WTC11 (cell line): ENCODE measurements at regions not wholly inside any gene's neighbourhood (a gene's known extent, or its start where the extent isn't known, plus 50 kb on each side); places are given as distances from the start of the nearest gene placed in this dataset.

Source experiments
- ATAC-seq: fragments of 200-7000 bp; cut with Tn5 transposase; 2 replicates; pipeline ENCODE4 v1.10.0; 2021; ENCODE audit warnings: mild to moderate bottlenecking, moderate library complexity
- CTCF ChIA-PET: fragments of 300-600 bp; sonication (Branson Sonifier 250); formaldehyde crosslinking; loops from one replicate; lab custom pipeline; 2021; ENCODE audit warnings: antibody characterized with exemption; lab: Charles Lee
- POLR2A ChIA-PET: fragments of 350-600 bp; sonication (Branson Sonifier 250); formaldehyde crosslinking; loops from one replicate; lab custom pipeline; 2021; ENCODE audit warnings: antibody characterized with exemption; lab: Charles Lee
- DNase-seq: peaks from one replicate; pipeline ENCODE4 v3.0.0; 2021; ENCODE audit warnings: low spot score
- H3K27ac Mint-ChIP-seq: 2 replicates; pipeline ENCODE4 v1.8.0; 2021; ENCODE audit warnings: mixed read lengths
- H3K27me3 Mint-ChIP-seq: 2 replicates; pipeline ENCODE4 v1.8.0; 2021; ENCODE audit warnings: low read depth, mild to moderate bottlenecking, moderate library complexity, mixed read lengths
- H3K36me3 Mint-ChIP-seq: 2 replicates; pipeline ENCODE4 v1.8.0; 2021; ENCODE audit warnings: mixed read lengths
- H3K4me1 Mint-ChIP-seq: 2 replicates; pipeline ENCODE4 v1.8.0; 2022; ENCODE audit warnings: mixed read lengths
- H3K4me3 Mint-ChIP-seq: 2 replicates; pipeline ENCODE4 v1.8.0; 2021; ENCODE audit warnings: mild to moderate bottlenecking, moderate library complexity, mixed read lengths
- H3K9me3 Mint-ChIP-seq: 2 replicates; pipeline ENCODE4 v1.8.0; 2021; ENCODE audit warnings: mixed read lengths
- AR ChIP-seq: fragments of 250-450 bp; sonication (Bioruptor Pico); IDR thresholded peaks from 2 replicates; pipeline ENCODE4 v1.9.0; 2021; ENCODE audit warnings: mild to moderate bottlenecking
- ATF1 ChIP-seq: sonication (generic); formaldehyde crosslinking; IDR thresholded peaks from 2 replicates; pipeline ENCODE4 v1.8.1; 2023; ENCODE audit warnings: mild to moderate bottlenecking, moderate library complexity, missing genetic modification reagents
- CBFB ChIP-seq: sonication (generic); formaldehyde crosslinking; IDR thresholded peaks from 2 replicates; pipeline ENCODE4 v1.8.1; 2022; ENCODE audit warnings: mild to moderate bottlenecking, low read depth, missing genetic modification reagents
- E2F4 ChIP-seq: sonication (generic); formaldehyde crosslinking; IDR thresholded peaks from 2 replicates; pipeline ENCODE4 v1.8.1; 2022; ENCODE audit warnings: low read depth, mild to moderate bottlenecking, moderate library complexity, missing genetic modification reagents, borderline replicate concordance
- ETV6 ChIP-seq: sonication (generic); formaldehyde crosslinking; IDR thresholded peaks from 2 replicates; pipeline ENCODE4 v1.8.1; 2022; ENCODE audit warnings: mild to moderate bottlenecking, missing genetic modification reagents
- GTF2I ChIP-seq: fragments of 250-450 bp; sonication (Bioruptor Pico); conservative IDR thresholded peaks from 2 replicates; pipeline ENCODE4 v1.4.0; 2021; ENCODE audit warnings: mild to moderate bottlenecking
- HMGA2 ChIP-seq: fragments of 250-450 bp; sonication (Bioruptor Pico); IDR thresholded peaks from 2 replicates; pipeline ENCODE4 v1.4.0; 2021; ENCODE audit warnings: mild to moderate bottlenecking, moderate library complexity
- JUN ChIP-seq: sonication (generic); formaldehyde crosslinking; IDR thresholded peaks from 2 replicates; pipeline ENCODE4 v1.8.0; 2023; ENCODE audit warnings: mild to moderate bottlenecking, missing genetic modification reagents
- MAX ChIP-seq: sonication (generic); formaldehyde crosslinking; IDR thresholded peaks from 2 replicates; pipeline ENCODE4 v1.8.0; 2022; ENCODE audit warnings: mild to moderate bottlenecking, missing genetic modification reagents
- NFATC4 ChIP-seq: fragments of 250-450 bp; sonication (Bioruptor Pico); IDR thresholded peaks from 2 replicates; pipeline ENCODE4 v1.9.0; 2021; ENCODE audit warnings: mild to moderate bottlenecking
- NFYB ChIP-seq: sonication (generic); formaldehyde crosslinking; conservative IDR thresholded peaks from 2 replicates; pipeline ENCODE4 v1.8.0; 2022; ENCODE audit warnings: low read depth, missing genetic modification reagents
- NR1H2 ChIP-seq: sonication (generic); formaldehyde crosslinking; IDR thresholded peaks from 2 replicates; pipeline ENCODE4 v1.9.0; 2021; ENCODE audit warnings: mild to moderate bottlenecking, moderate library complexity, missing genetic modification reagents
- NR3C1 ChIP-seq: sonication (generic); formaldehyde crosslinking; conservative IDR thresholded peaks from 2 replicates; pipeline ENCODE4 v1.8.1; 2023; ENCODE audit warnings: low read depth, mild to moderate bottlenecking, missing genetic modification reagents
- PRRX2 ChIP-seq: fragments of 250-450 bp; sonication (Bioruptor Pico); IDR thresholded peaks from 2 replicates; pipeline ENCODE4 v1.8.0; 2021; ENCODE audit warnings: mild to moderate bottlenecking
- SOX15 ChIP-seq: fragments of 250-450 bp; sonication (Bioruptor Pico); IDR thresholded peaks from 2 replicates; pipeline ENCODE4 v1.9.0; 2021; ENCODE audit warnings: mild to moderate bottlenecking
- TCF7 ChIP-seq: sonication (generic); formaldehyde crosslinking; IDR thresholded peaks from 2 replicates; pipeline ENCODE4 v1.8.0; 2022; ENCODE audit warnings: mild to moderate bottlenecking, low read depth, missing genetic modification reagents, moderate library complexity
- TEAD4 ChIP-seq: sonication (generic); formaldehyde crosslinking; IDR thresholded peaks from 2 replicates; pipeline ENCODE4 v1.8.0; 2022; ENCODE audit warnings: mild to moderate bottlenecking, missing genetic modification reagents
- ZNF281 ChIP-seq: sonication (generic); formaldehyde crosslinking; IDR thresholded peaks from 2 replicates; pipeline ENCODE4 v1.8.0; 2023; ENCODE audit warnings: mild to moderate bottlenecking, missing genetic modification reagents
- ZNF423 ChIP-seq: fragments of 250-450 bp; sonication (Bioruptor Pico); IDR thresholded peaks from 2 replicates; pipeline ENCODE4 v2.1.2; 2022; ENCODE audit warnings: mild to moderate bottlenecking, moderate library complexity
- TF ChIP-seq, protein P1 (sequence below): fragments of 250-450 bp; sonication (Bioruptor Pico); IDR thresholded peaks from 2 replicates; pipeline ENCODE4 v1.9.0; 2021; ENCODE audit warnings: mild to moderate bottlenecking
- TF ChIP-seq, protein P2 (sequence below): sonication (generic); formaldehyde crosslinking; IDR thresholded peaks from 2 replicates; pipeline ENCODE4 v1.8.1; 2023; ENCODE audit warnings: mild to moderate bottlenecking, missing genetic modification reagents
- TF ChIP-seq, protein P3 (sequence below): sonication (generic); formaldehyde crosslinking; IDR thresholded peaks from 2 replicates; pipeline ENCODE4 v1.8.1; 2023; ENCODE audit warnings: mild to moderate bottlenecking, missing genetic modification reagents
- TF ChIP-seq, protein P4 (sequence below): fragments of 200-600 bp; IDR thresholded peaks from 2 replicates; pipeline ENCODE4 v1.8.0; 2022; ENCODE audit warnings: antibody characterized with exemption

DNA sequence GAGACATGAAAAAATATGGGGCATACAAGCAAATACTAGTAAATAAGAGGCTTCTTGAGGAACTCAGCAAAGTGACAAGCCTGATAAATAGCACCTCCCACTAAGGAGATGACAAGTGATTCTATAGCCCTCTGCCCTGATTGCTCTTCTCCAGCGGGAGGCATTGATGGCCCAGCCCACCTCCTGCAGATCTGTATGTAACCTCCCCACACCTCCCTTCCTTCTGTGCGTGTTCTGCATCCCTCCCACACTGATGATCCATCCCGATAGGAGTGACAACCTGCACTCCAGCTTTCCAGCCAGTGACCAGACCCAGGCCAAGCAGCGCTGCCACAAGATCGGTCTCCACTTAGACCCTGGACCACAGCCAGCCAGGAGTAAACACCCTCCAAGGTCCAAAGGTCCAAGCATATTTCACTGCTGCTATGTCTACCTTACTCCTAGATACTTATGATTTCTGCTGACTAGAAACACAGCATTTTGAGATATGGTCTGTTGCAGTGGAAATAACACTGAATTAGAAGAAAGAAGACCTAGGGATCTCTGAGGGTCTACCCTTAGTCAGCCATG lies 176.1 kb downstream of the BRINP2 start:
- no peak for ATAC-seq
- Mint-ChIP-seq H3K27me3 (no peaks in the 10 kb centered on the region), H3K36me3 (no peaks in the 10 kb centered on the region), H3K27ac (no peak overlapping the region), H3K9me3 (no peaks in the 10 kb centered on the region), H3K4me3 (no peak overlapping the region), H3K4me1 (peaks cover 8% of the 10 kb centered on the region)
- ChIA-PET POLR2A (no interaction called here), CTCF (no interaction called here)
- TF ChIP-seq TCF7 (CRISPR knock-in tag) (no peak), TEAD4 (no peak), PRRX2 (CRISPR knock-in tag) (no peak), NFATC4 (CRISPR knock-in tag) (no peak), ZNF281 (CRISPR knock-in tag) (no peak), NFYB (CRISPR knock-in tag) (no peak), SOX15 (CRISPR knock-in tag) (no peak), HMGA2 (no peak), ATF1 (no peak), GTF2I (CRISPR knock-in tag) (no peak), ZNF423 (CRISPR knock-in tag) (no peak), AR (CRISPR knock-in tag) (no peak), ETV6 (CRISPR knock-in tag) (no peak)
- TF ChIP-seq, protein P1, sequence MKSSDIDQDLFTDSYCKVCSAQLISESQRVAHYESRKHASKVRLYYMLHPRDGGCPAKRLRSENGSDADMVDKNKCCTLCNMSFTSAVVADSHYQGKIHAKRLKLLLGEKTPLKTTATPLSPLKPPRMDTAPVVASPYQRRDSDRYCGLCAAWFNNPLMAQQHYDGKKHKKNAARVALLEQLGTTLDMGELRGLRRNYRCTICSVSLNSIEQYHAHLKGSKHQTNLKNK (CRISPR knock-in tag) = no peak
- TF ChIP-seq, protein P2, sequence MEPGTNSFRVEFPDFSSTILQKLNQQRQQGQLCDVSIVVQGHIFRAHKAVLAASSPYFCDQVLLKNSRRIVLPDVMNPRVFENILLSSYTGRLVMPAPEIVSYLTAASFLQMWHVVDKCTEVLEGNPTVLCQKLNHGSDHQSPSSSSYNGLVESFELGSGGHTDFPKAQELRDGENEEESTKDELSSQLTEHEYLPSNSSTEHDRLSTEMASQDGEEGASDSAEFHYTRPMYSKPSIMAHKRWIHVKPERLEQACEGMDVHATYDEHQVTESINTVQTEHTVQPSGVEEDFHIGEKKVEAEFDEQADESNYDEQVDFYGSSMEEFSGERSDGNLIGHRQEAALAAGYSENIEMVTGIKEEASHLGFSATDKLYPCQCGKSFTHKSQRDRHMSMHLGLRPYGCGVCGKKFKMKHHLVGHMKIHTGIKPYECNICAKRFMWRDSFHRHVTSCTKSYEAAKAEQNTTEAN (CRISPR knock-in tag) = no peak
- DNase-seq = no peak

GRCh38 chr1:177343445-177343844 lies 172.7 kb downstream of the BRINP2 start:
- H3K4me3 Mint-ChIP-seq = no peak overlapping the region
- TF ChIP-seq CBFB (CRISPR knock-in tag) (no peak), NFYB (CRISPR knock-in tag) (no peak), JUN (CRISPR knock-in tag) (no peak), ZNF423 (CRISPR knock-in tag) (no peak), TCF7 (CRISPR knock-in tag) (no peak), PRRX2 (CRISPR knock-in tag) (no peak), NR3C1 (no peak), MAX (CRISPR knock-in tag) (no peak), E2F4 (no peak), NR1H2 (CRISPR knock-in tag) (no peak)
- TF ChIP-seq, protein P3, sequence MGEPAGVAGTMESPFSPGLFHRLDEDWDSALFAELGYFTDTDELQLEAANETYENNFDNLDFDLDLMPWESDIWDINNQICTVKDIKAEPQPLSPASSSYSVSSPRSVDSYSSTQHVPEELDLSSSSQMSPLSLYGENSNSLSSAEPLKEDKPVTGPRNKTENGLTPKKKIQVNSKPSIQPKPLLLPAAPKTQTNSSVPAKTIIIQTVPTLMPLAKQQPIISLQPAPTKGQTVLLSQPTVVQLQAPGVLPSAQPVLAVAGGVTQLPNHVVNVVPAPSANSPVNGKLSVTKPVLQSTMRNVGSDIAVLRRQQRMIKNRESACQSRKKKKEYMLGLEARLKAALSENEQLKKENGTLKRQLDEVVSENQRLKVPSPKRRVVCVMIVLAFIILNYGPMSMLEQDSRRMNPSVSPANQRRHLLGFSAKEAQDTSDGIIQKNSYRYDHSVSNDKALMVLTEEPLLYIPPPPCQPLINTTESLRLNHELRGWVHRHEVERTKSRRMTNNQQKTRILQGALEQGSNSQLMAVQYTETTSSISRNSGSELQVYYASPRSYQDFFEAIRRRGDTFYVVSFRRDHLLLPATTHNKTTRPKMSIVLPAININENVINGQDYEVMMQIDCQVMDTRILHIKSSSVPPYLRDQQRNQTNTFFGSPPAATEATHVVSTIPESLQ (CRISPR knock-in tag) = no peak
- TF ChIP-seq, protein P4, sequence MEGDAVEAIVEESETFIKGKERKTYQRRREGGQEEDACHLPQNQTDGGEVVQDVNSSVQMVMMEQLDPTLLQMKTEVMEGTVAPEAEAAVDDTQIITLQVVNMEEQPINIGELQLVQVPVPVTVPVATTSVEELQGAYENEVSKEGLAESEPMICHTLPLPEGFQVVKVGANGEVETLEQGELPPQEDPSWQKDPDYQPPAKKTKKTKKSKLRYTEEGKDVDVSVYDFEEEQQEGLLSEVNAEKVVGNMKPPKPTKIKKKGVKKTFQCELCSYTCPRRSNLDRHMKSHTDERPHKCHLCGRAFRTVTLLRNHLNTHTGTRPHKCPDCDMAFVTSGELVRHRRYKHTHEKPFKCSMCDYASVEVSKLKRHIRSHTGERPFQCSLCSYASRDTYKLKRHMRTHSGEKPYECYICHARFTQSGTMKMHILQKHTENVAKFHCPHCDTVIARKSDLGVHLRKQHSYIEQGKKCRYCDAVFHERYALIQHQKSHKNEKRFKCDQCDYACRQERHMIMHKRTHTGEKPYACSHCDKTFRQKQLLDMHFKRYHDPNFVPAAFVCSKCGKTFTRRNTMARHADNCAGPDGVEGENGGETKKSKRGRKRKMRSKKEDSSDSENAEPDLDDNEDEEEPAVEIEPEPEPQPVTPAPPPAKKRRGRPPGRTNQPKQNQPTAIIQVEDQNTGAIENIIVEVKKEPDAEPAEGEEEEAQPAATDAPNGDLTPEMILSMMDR = no peak
- no peak overlapping the region for H3K27ac Mint-ChIP-seq
- CTCF ChIA-PET = interaction anchor here (1.0 kb wide), 1 partner anchor 12 kb away, joined by 3 read pairs; no protein-coding TSS in a partner anchor
- H3K9me3 Mint-ChIP-seq = no peaks in the 10 kb centered on the region
- ATAC-seq = no peak
- POLR2A ChIA-PET = no interaction called here
- no peaks in the 10 kb centered on the region for H3K36me3 Mint-ChIP-seq
- H3K4me1 Mint-ChIP-seq = peaks cover 5% of the 10 kb centered on the region; the same call in 1 of the 2 replicates
- no peaks in the 10 kb centered on the region for H3K27me3 Mint-ChIP-seq
- no peak for DNase-seq
